HCT116 (cell line): ENCODE measurements at regions not wholly inside any gene's neighbourhood (a gene's known extent, or its start where the extent isn't known, plus 50 kb on each side); places are given as distances from the start of the nearest gene placed in this dataset.

ENCODE experiments used
- ATAC-seq: fragments of 200-7000 bp; cut with Tn5 transposase; 2 replicates; pipeline ENCODE4 v1.9.1; 2020; ENCODE audit warnings: mild to moderate bottlenecking, moderate library complexity
- BruUV-seq: library from RNA; stranded (reverse); fragments of 400-500 nt; replicated peaks from 2 replicates; lab custom pipeline; 2021; lab: Mats Ljungman, UMichigan
- CTCF ChIA-PET: fragments of 300-600 bp; sonication (Branson Sonifier 250); formaldehyde crosslinking; loops from one replicate; lab custom pipeline; 2021; ENCODE audit warnings: antibody characterized with exemption; lab: Charles Lee
- POLR2A ChIA-PET: fragments of 300-600, 350-600 bp; sonication (Branson Sonifier 250); formaldehyde crosslinking; loops from one replicate; lab custom pipeline; 2021; ENCODE audit warnings: antibody characterized with exemption; lab: Charles Lee
- RAD21 ChIA-PET, 2 experiments: fragments of 300-600 bp; sonication (Branson Sonifier 250); formaldehyde crosslinking; loops; one replicate each; lab custom pipeline; 2023; ENCODE audit warnings: low total read pairs in 2 of 2; ENCODE audit not compliant: uncharacterized antibody in 2 of 2, unreplicated experiment in 2 of 2, low non-redundant PET in 1 of 2; lab: Charles Lee
- DNase-seq: peaks from one replicate; pipeline ENCODE4 v3.0.0-alpha.2; 2010; ENCODE audit warnings: low read depth, low spot score
- H2AFZ ChIP-seq: fragments of 200-600 bp; shearing (Covaris generic), sonication (generic); 2 replicates; pipeline ENCODE4 v1.6.1; 2017; ENCODE audit warnings: low read depth, mixed run types, mixed read lengths, antibody characterized with exemption, low read length; ENCODE audit not compliant: poor library complexity, severe bottlenecking
- H3K27ac ChIP-seq: 2 replicates; pipeline ENCODE4 v1.5.1; 2012; ENCODE audit warnings: low read depth, low read length
- H3K27me3 ChIP-seq: fragments of 200-600 bp; sonication (generic); 2 replicates; pipeline ENCODE4 v1.6.1; 2016; ENCODE audit warnings: mixed run types, low read length, mixed read lengths; ENCODE audit not compliant: insufficient read depth
- H3K36me3 ChIP-seq, 2 experiments: fragments of 200-500 bp in 1 of 2; fragments of 200-600 bp in 1 of 2; sonication (Bioruptor generic) in 1 of 2; sonication (generic) in 1 of 2; 2 replicates each; pipeline versions ENCODE4 v1.5.1 to v1.6.1; 2014 to 2016; ENCODE audit warnings: low read length in 2 of 2, inconsistent platforms in 1 of 2, mixed read lengths in 1 of 2, mixed run types in 1 of 2; ENCODE audit not compliant: insufficient read depth in 2 of 2, control insufficient read depth in 1 of 2
- H3K4me1 ChIP-seq, 2 experiments: fragments of 200-600 bp in 1 of 2; sonication (generic) in 1 of 2; 2 replicates each; pipeline versions ENCODE4 v1.5.1 to v1.6.1; 2012 to 2017; ENCODE audit warnings: low read length in 2 of 2, inconsistent platforms in 1 of 2, mild to moderate bottlenecking in 1 of 2, mixed read lengths in 1 of 2, mixed run types in 1 of 2, moderate library complexity in 1 of 2; ENCODE audit not compliant: insufficient read depth in 2 of 2, control insufficient read depth in 1 of 2
- H3K4me2 ChIP-seq: fragments of 200-600 bp; sonication (generic); 2 replicates; pipeline ENCODE4 v1.6.1; 2017; ENCODE audit warnings: mixed run types, low read length, mixed read lengths
- H3K4me3 ChIP-seq, 2 experiments: fragments of 200-600 bp in 1 of 2; sonication (generic) in 1 of 2; replicated peaks in 1 of 2; 2 replicates each; pipeline ENCODE4 v1.5.1; 2011 to 2016; ENCODE audit warnings: low read length in 2 of 2, control low read depth in 1 of 2, low read depth in 1 of 2, mild to moderate bottlenecking in 1 of 2, mixed read lengths in 1 of 2, mixed run types in 1 of 2
- H3K79me2 ChIP-seq: fragments of 200-600 bp; sonication (generic); 2 replicates; pipeline ENCODE4 v1.6.1; 2017; ENCODE audit warnings: mild to moderate bottlenecking, mixed run types, low read length, moderate library complexity, mixed read lengths; ENCODE audit not compliant: insufficient read depth
- H3K9ac ChIP-seq: fragments of 200-600 bp; sonication (generic); 2 replicates; pipeline ENCODE4 v1.6.1; 2016; ENCODE audit warnings: low read length, mixed read lengths
- H3K9me2 ChIP-seq: fragments of 200-600 bp; sonication (generic), shearing (Covaris generic); 2 replicates; pipeline ENCODE4 v1.6.1; 2017; ENCODE audit warnings: mixed run types, mild to moderate bottlenecking, moderate library complexity; ENCODE audit not compliant: insufficient read depth
- H3K9me3 ChIP-seq, 2 experiments: fragments of 200-500 bp in 1 of 2; fragments of 200-600 bp in 1 of 2; sonication (Bioruptor generic) in 1 of 2; sonication (generic) in 1 of 2; 2 replicates each; pipeline ENCODE4 v1.6.1; 2014 to 2017; ENCODE audit warnings: low read length in 2 of 2, mixed read lengths in 2 of 2, inconsistent platforms in 1 of 2, low read depth in 1 of 2, mild to moderate bottlenecking in 1 of 2, mixed run types in 1 of 2, moderate library complexity in 1 of 2; ENCODE audit not compliant: control insufficient read depth in 1 of 2, insufficient read depth in 1 of 2
- H4K20me1 ChIP-seq: fragments of 200-600 bp; sonication (generic), shearing (Covaris generic); 2 replicates; pipeline ENCODE4 v1.6.1; 2017; ENCODE audit warnings: mixed run types, mild to moderate bottlenecking, moderate library complexity; ENCODE audit not compliant: insufficient read depth
- POLR2AphosphoS5 ChIP-seq: IDR thresholded peaks from 2 replicates; pipeline ENCODE4 v1.6.1; 2011; ENCODE audit warnings: mild to moderate bottlenecking, low read depth, low read length, moderate library complexity
- RAD21 ChIP-seq: IDR thresholded peaks from 2 replicates; pipeline ENCODE4 v1.6.1; 2012; ENCODE audit warnings: low read depth, mild to moderate bottlenecking
- SP1 ChIP-seq: IDR thresholded peaks from 2 replicates; pipeline ENCODE4 v1.6.1; 2012; ENCODE audit warnings: low read depth
- TCF7L2 ChIP-seq: IDR thresholded peaks from 2 replicates; pipeline ENCODE4 v1.7.0; 2011; ENCODE audit warnings: borderline replicate concordance, inconsistent platforms; ENCODE audit not compliant: insufficient read depth, insufficient read length; ENCODE audit errors: extremely low read depth
- ZFX ChIP-seq: fragments of 450-650 bp; IDR thresholded peaks from 2 replicates; pipeline ENCODE4 v1.6.1; 2017
- intact Hi-C: fragments of 100-400 bp; cut with micrococcal nuclease; formaldehyde crosslinking; loops from 2 replicates; pipeline ENCODE4 v1.10.0; 2022
- TF ChIP-seq, protein P1 (sequence below), 3 experiments: fragments of 200-600 bp in 1 of 3; sonication (generic) in 1 of 3; IDR thresholded peaks in 2 of 3; conservative IDR thresholded peaks in 1 of 3; 2 replicates each; pipeline ENCODE4 v1.5.1; 2012 to 2017; ENCODE audit warnings: low read depth in 2 of 3, low read length in 2 of 3, antibody characterized with exemption in 1 of 3, borderline replicate concordance in 1 of 3, control low read depth in 1 of 3, mild to moderate bottlenecking in 1 of 3, mixed read lengths in 1 of 3, mixed run types in 1 of 3, moderate library complexity in 1 of 3; ENCODE audit not compliant: insufficient read depth in 1 of 3
- TF ChIP-seq, protein P2 (sequence below): IDR thresholded peaks from 2 replicates; pipeline ENCODE4 v1.6.1; 2012

DNA sequence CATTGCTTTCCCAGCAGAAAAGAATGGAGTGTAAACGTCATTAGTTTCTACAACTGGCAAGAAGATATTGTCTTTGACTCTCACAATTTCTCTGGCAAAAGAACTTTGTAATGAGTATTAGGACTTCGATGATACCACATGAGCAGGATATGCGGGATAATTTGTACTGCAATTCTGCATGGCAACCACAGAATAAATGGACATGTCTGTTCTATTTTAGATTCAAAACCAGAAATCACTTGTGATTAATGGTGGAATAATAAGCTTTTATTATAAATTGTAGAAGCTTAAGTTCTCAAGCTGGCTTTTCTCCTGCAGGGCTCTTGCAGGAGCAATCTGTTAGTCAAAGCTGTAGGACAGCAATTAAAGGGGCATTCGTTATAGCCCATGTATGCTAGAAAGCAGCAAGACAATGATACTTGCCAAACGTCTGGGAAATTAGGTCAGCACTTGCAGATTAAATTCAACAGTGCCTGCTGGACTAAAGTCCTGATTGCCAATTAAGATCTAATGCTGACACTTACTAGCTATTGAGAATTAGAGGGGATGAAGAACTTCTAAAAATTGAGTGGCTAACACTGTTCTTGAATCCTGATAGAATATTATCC, 177.9 kb downstream of the PTH2R start:
- ATAC-seq: no peak
- Histone ChIP-seq H3K4me3 (no peak overlapping the region), H3K4me1 (no peaks in the 10 kb centered on the region), H3K9ac (no peak overlapping the region), H2AFZ (no peak overlapping the region), H3K36me3 (no peaks in the 10 kb centered on the region), H3K9me3 (no peaks in the 10 kb centered on the region), H3K27me3 (no peaks in the 10 kb centered on the region), H3K79me2 (no peaks in the 10 kb centered on the region), H3K4me2 (no peak overlapping the region), H4K20me1 (no peaks in the 10 kb centered on the region), H3K27ac (no peak overlapping the region), H3K9me2 (no peaks in the 10 kb centered on the region)
- intact Hi-C loops: no loop called here
- ChIA-PET RAD21 (no interaction called here), CTCF (no interaction called here), POLR2A (no interaction called here)
- no peak for DNase-seq
- BruUV-seq: no TSS peak
- TF ChIP-seq TCF7L2 (no peak), POLR2AphosphoS5 (no peak)
- TF ChIP-seq, protein P1, sequence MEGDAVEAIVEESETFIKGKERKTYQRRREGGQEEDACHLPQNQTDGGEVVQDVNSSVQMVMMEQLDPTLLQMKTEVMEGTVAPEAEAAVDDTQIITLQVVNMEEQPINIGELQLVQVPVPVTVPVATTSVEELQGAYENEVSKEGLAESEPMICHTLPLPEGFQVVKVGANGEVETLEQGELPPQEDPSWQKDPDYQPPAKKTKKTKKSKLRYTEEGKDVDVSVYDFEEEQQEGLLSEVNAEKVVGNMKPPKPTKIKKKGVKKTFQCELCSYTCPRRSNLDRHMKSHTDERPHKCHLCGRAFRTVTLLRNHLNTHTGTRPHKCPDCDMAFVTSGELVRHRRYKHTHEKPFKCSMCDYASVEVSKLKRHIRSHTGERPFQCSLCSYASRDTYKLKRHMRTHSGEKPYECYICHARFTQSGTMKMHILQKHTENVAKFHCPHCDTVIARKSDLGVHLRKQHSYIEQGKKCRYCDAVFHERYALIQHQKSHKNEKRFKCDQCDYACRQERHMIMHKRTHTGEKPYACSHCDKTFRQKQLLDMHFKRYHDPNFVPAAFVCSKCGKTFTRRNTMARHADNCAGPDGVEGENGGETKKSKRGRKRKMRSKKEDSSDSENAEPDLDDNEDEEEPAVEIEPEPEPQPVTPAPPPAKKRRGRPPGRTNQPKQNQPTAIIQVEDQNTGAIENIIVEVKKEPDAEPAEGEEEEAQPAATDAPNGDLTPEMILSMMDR (IDR thresholded peaks at IDR 0.05 in 2 of 3, conservative IDR thresholded peaks at IDR 0.05 in 1 of 3; ENCODE audit: borderline replicate concordance in 1 of 3, insufficient read depth in 1 of 3, low read depth in 2 of 3, low read length in 2 of 3): no peak

DNA sequence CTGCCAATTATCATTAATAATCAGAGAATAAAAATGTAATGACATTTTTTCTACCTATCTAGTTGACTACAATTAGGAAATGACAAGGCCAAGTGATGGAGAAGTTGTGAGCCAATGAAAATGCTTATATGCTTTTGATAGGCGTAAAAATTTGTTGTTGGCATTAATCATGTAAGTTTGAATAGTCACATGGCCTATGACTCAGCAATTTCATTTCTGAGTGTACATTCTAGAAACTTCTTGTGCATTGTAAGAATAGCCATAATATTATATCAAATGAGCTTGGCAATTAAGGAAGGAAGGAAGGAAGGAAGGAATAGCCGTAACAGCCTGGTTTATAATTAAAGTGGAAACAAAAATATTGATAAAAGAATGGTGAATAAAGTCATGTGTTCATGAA, 179.9 kb downstream of the PTH2R start:
- Histone ChIP-seq H3K9ac (no peak overlapping the region), H3K36me3 (no peaks in the 10 kb centered on the region), H3K9me2 (no peaks in the 10 kb centered on the region), H3K27ac (no peak overlapping the region), H4K20me1 (no peaks in the 10 kb centered on the region), H3K79me2 (no peaks in the 10 kb centered on the region), H3K4me1 (no peaks in the 10 kb centered on the region), H3K9me3 (no peaks in the 10 kb centered on the region), H3K4me2 (no peak overlapping the region), H3K4me3 (no peak overlapping the region), H3K27me3 (no peaks in the 10 kb centered on the region), H2AFZ (peak overlapping the region; percentile 88)
- BruUV-seq: no TSS peak
- intact Hi-C loops: no loop called here
- ATAC-seq (no peak), DNase-seq (no peak)
- RAD21 ChIA-PET: no interaction called here
- CTCF ChIA-PET: interaction anchor here (0.5 kb wide), 1 partner anchor 18 kb away, joined by 4 read pairs; no protein-coding TSS in a partner anchor
- no peak for TF ChIP-seq SP1
- TF ChIP-seq ZFX: no peak
- TF ChIP-seq, protein P2, sequence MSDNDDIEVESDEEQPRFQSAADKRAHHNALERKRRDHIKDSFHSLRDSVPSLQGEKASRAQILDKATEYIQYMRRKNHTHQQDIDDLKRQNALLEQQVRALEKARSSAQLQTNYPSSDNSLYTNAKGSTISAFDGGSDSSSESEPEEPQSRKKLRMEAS: no peak
- TF ChIP-seq RAD21: no peak
- POLR2A ChIA-PET: no interaction called here
